Right kidney (tissue), 1 donor: ENCODE measurements at regions not wholly inside any gene's neighbourhood (a gene's known extent, or its start where the extent isn't known, plus 50 kb on each side); places are given as distances from the start of the nearest gene placed in this dataset.
"Not testable (repeated sequence)": the region's sequence is repeated elsewhere in the genome, so short reads cannot be mapped to it uniquely, and the experiment has no call there.

Experiments
- DNase-seq: peaks from one replicate; pipeline ENCODE4 v3.0.0-alpha.2; 2016

GRCh38 chr4:187128976-187129375 lies 405.3 kb upstream of the FAT1 start:
- DNase-seq = peak; percentile 12

GRCh38 chr4:187131826-187132225 lies 408.2 kb upstream of the FAT1 start:
- DNase-seq = not testable (repeated sequence)

- no peak for DNase-seq
These were observed 412.2 kb upstream of the FAT1 start for GRCh38 chr4:187135878-187136277.

DNA sequence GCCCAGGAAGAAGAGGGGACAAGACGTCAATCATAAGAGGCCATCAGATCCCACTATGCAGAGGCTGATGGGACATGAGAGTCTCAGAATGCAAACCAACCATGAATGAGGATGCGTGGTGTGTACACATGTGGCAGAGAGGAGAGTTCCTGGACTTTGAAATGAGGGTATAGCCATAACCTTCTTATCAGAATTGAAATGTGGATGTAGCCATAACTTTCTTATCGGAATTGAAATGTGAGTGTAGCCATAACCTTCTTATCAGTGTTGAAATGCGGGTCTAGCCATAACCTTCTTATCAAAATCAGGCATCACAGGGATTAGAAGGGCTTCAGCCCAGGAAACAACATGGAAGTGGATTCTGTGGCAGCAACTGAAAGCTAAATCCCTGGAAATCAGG lies 415.5 kb upstream of the FAT1 start:
- DNase-seq = no peak

- DNase-seq = no peak
These were observed 417.4 kb upstream of the FAT1 start for GRCh38 chr4:187141101-187141500.

DNA sequence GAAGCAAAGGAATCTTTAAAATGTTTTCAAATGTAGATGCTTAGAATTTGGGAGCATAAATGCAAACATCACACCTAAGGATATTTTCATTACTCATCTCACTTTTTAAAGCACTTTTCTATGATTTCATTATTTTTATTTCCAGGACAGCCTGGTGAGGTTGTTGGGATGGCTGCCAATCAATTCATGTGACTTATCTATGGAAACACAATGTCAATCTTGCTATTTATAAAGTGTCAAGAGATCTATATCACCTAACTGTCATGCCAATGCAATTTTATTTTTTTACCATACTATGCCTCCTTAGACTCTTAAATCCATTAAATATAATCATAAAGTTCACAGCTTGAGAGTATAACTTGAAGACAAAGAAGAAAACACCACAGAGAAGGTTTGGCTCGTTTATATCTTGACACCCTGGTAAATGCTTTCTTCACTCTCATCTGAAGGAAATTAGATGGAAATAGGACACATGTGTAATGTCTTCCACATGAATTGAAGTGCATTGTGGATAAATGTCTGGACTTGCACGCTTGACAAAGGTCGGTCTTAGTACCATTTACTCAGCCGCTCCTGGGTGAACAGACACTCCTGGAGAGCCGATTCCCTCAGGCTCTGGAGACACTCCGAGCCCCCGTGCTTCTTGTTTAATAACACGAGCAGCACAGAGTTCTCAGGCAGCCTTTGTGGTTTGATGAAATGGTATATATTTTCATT lies 425.7 kb upstream of the FAT1 start:
- no peak for DNase-seq

GRCh38 chr4:187157380-187157958 lies 433.8 kb upstream of the FAT1 start:
- no peak for DNase-seq

GRCh38 chr4:187158003-187158402 lies 434.3 kb upstream of the FAT1 start:
- no peak for DNase-seq

GRCh38 chr4:187160486-187160885 lies 436.8 kb upstream of the FAT1 start:
- no peak for DNase-seq

GRCh38 chr4:187166886-187167512 lies 443.3 kb upstream of the FAT1 start:
- DNase-seq = no peak

DNA sequence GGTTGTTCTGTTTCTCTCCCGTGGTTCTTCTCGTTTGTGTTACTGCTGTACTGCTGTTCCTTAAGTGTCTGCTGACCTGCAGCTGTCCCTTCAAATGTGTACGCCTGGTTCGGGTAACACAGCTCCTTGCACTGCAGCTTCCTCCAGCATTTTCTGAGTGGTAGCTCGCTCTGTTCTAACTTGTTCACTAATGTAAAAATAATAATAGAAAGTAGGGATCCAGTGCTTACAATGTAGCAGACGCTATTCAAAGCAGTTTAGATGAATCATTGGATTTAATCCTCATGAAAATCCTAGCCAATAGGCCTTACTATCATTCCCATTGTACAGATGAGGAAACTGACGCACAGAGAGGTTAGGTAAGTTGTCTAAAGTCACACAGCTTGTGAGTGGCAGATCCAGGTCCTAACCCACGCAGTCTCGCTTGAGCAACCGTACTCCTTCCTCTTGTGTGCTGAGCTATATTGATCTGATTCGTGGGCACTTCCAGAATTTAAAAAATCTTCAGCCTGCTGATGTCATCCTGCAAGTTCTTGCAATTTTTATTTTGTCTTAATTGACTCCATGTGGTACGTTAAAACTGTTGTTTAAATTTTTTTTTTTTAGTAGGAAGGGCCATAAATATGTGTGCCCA lies 448.2 kb upstream of the FAT1 start:
- DNase-seq = no peak

DNA sequence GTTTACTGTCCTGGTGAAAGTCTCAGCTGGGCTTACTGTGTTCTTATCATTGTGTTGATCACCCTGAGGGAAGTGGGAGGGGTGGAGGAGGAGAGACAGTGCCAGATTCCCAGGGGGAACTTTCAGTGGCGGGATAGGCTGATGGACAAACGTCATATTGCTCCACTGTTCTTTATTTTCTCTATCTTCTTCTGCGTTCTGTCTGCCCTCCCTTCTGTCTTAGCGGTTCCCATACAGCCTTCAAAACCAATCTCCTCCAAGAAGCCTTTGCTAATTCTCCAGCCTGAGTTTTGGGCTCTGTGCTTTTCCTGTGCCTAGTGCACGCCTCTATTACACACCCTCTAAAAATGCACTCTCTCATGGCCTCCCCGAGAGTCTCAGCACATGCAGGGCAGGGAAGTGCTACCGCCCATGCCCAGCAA lies 448.7 kb upstream of the FAT1 start:
- no peak for DNase-seq

DNA sequence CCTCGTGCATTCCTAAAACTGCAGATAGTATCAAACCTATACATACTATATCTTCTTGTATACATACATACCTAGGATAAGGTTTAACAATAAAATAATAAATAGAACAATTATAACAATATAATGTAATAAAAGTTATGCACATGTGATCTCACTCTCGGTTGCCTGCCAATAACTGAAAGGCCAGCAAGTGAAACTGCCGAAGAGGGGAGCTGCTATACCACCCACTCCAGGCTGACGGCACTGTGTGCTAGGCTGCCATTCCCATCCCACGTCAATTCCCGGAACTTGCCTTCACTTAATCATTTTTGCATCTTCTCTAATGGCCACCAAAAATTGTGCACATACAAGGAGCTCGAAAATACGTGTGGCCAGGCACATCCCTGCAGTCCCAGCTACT lies 451.1 kb upstream of the FAT1 start:
- no peak for DNase-seq

DNA sequence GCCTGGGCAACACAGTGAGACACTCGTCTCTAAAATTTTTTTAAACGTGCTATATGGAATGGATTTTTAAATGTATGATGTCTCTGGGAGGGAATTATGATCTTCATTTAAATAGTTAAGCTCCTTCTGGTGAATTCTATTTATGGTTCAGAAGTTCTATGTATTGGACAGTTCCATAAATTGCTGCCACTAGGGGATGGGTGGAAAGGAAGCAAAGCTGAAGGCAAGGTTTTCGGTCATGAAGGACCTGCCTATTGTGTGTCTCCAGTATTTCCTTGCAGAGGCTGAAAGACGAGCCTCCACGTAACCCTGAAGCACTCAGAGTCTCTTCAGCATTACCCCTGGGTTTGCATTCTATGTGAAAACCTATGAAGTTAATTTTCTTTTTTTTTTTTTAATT lies 451.5 kb upstream of the FAT1 start:
- no peak for DNase-seq

DNA sequence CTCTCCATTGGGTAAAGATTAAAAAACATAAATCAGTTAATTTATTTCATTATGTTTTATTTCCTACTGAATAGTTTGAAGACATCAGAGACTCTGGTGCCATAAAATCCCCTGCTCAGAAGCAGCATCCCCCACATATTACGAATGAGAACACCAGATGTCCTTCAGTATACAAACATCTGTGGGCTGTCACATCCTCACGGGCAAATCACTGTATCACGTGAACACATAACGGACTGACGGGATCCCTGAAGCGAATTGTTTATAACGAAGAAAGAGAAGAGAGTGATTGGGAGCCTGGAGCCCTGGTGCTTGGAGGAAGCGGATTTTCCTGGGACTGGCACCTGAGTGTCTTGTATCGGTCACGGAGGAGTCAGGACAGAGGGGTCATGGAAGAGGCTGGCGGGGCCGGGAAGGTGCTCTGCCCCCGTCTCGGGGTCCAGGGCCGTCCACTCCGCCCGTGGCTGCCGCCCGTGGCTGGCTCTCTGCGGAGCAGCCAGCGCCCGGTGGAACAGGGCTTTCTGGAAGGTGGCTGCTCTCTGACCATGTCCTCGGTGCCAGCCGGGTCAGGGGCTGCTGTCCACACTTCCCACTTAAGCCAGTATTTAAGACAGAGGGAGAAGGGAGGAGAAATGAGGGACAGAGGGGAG lies 452.7 kb upstream of the FAT1 start:
- DNase-seq = no peak

GRCh38 chr4:187178084-187178483 lies 454.4 kb upstream of the FAT1 start:
- no peak for DNase-seq

DNA sequence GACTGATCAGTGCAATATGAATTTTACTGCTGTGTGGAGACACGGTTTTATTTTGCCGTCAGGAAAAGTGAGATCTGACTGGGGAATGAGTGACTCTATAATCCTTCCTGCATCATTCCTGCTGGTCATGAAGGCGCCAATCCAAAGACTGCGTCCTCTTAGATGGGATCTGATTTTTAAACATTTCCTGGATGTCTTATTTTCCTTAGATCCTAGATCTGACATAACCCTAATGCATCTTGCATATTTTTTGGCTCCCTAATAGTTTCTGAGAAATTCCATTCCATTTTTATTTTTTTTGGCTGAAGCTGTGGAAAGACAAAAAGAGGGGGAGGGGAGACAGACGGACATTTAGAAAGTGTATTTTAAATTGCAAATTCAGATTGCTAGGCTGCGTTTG lies 454.9 kb upstream of the FAT1 start:
- DNase-seq = no peak

- DNase-seq = no peak
These were observed 455.7 kb upstream of the FAT1 start for GRCh38 chr4:187179086-187180058.

DNA sequence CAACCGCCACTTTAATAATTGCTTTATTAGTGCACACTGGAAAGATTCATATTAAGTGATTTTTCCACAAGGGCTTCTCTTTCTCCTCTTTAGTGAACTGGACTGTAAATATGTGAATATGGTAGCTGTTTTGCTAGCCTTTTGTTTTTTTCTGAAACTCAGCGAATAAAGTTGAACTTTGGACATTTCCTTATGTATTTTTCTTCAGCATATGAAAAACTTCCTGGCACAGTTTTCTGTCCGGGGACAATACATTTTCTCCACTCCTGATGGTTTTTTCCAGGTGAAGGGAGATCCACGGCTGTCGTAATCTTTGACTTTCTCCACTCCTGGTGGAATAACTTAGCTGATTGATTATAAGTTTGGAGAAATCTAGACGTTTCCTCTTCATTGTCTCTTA lies 457.4 kb upstream of the FAT1 start:
- no peak for DNase-seq

- DNase-seq = no peak
These were observed 459.7 kb upstream of the FAT1 start for GRCh38 chr4:187183346-187183745.

DNA sequence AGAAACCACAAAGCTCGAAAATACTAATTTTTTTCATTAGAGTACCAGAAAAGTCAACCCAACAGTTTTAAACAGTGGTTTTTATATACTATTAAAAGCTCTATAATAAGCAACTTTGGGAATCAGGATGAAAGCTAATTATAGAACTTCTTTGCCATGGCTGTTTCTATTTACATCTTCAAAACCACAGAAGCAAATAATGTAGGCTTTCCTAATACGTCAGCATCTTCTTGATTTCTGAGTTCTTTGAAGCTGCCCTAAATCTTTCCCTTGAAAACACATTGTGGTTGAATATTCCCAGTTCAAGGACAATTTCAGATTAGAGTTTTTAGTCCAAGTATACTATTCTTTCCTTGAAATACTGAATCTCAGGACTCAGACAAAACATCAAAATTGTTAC lies 460.2 kb upstream of the FAT1 start:
- no peak for DNase-seq

DNA sequence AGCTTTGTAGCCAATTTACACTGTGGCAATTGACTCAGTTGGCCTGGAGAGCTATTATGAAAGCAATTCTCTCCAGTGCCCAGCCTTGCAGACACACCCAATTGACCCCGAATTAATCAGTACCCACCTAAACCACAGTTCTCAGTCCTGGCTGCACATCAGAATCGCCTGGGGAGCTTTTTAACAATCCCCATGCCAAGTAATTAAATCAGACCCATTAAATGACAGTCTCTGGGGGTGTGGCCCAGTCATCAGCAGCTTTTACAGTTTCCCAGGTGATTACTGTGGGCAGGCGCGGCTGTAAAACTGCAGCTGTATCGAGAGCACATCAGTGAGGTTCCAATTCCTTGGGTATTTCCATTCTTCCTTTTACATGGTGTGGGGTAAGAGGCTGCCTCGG lies 460.9 kb upstream of the FAT1 start:
- DNase-seq = no peak
